RWPE1 (cell line): ENCODE measurements at regions not wholly inside any gene's neighbourhood (a gene's known extent, or its start where the extent isn't known, plus 50 kb on each side); places are given as distances from the start of the nearest gene placed in this dataset.

ENCODE experiments used
- CTCF ChIA-PET: fragments of 350-600 bp; sonication (Branson Sonifier 250); formaldehyde crosslinking; extraction: SDS; loops from one replicate; lab custom pipeline; 2021; lab: Yijun Ruan, JAX
- POLR2A ChIA-PET: fragments of 400-600 bp; formaldehyde crosslinking; extraction: SDS; loops from one replicate; lab custom pipeline; 2020; ENCODE audit warnings: antibody characterized with exemption; ENCODE audit not compliant: low non-redundant PET; lab: Yijun Ruan, JAX
- DNase-seq: peaks from one replicate; pipeline ENCODE4 v3.0.0; 2012; ENCODE audit warnings: low spot score
- H3K27ac ChIP-seq: fragments of 450-650 bp; 2 replicates; pipeline ENCODE4 v1.5.1; 2017
- CTCF ChIP-seq: fragments of 450-650 bp; conservative IDR thresholded peaks from 2 replicates; pipeline ENCODE4 v1.5.1; 2017; ENCODE audit warnings: low read depth, mild to moderate bottlenecking

GRCh38 chr6:8678466-8678865 lies 243.1 kb upstream of the SLC35B3 start:
- TF ChIP-seq CTCF = no peak
- DNase-seq = no peak
- CTCF ChIA-PET = no interaction called here
- POLR2A ChIA-PET = no interaction called here
- H3K27ac ChIP-seq = no peak overlapping the region

- CTCF ChIA-PET = interaction anchor here (0.6 kb wide), 1 partner anchor 1069 kb away, joined by 3 read pairs; no protein-coding TSS in a partner anchor
- H3K27ac ChIP-seq = no peak overlapping the region
- no peak for TF ChIP-seq CTCF
- POLR2A ChIA-PET = no interaction called here
- DNase-seq = no peak
These were observed 238.8 kb upstream of the SLC35B3 start for GRCh38 chr6:8674126-8674525.

- no peak for TF ChIP-seq CTCF
- ChIA-PET CTCF (interaction anchor here (0.7 kb wide), 1 partner anchor 453 kb away, joined by 8 read pairs; no protein-coding TSS in a partner anchor), POLR2A (no interaction called here)
These were observed 237.5 kb upstream of the SLC35B3 start for GRCh38 chr6:8672882-8673281.

GRCh38 chr6:8670792-8671191 lies 235.4 kb upstream of the SLC35B3 start:
- ChIA-PET POLR2A (no interaction called here), CTCF (no interaction called here)
- TF ChIP-seq CTCF = no peak
- H3K27ac ChIP-seq = no peak overlapping the region
- no peak for DNase-seq

More at GRCh38 chr6:8672882-8673281, 237.5 kb upstream of the SLC35B3 start:
- no peak for DNase-seq
- no peak overlapping the region for H3K27ac ChIP-seq

- CTCF ChIA-PET = no interaction called here
- no peak overlapping the region for H3K27ac ChIP-seq
- TF ChIP-seq CTCF = no peak
- POLR2A ChIA-PET = no interaction called here
- no peak for DNase-seq
These were observed 229.4 kb upstream of the SLC35B3 start for GRCh38 chr6:8664700-8665099.

GRCh38 chr6:8664070-8664469 lies 228.7 kb upstream of the SLC35B3 start:
- H3K27ac ChIP-seq = no peak overlapping the region
- DNase-seq = no peak
- ChIA-PET CTCF (interaction anchor here (0.5 kb wide), 1 partner anchor 211 kb away, joined by 3 read pairs; no protein-coding TSS in a partner anchor), POLR2A (no interaction called here)
- no peak for TF ChIP-seq CTCF
